SK-N-MC (cell line): ENCODE measurements at regions not wholly inside any gene's neighbourhood (a gene's known extent, or its start where the extent isn't known, plus 50 kb on each side); places are given as distances from the start of the nearest gene placed in this dataset.

Experiments
- DNase-seq: peaks from one replicate; pipeline ENCODE4 v3.0.0-alpha.2; 2011; ENCODE audit warnings: low read depth, low spot score
- H3K27ac ChIP-seq: fragments of 200-600 bp; sonication (generic); 2 replicates; pipeline ENCODE4 v1.5.1; 2016; ENCODE audit warnings: mixed run types
- H3K36me3 ChIP-seq: fragments of 200-600 bp; sonication (generic); 2 replicates; pipeline ENCODE4 v1.6.1; 2017; ENCODE audit warnings: antibody characterized with exemption, low read length, mixed read lengths; ENCODE audit not compliant: insufficient read depth
- H3K4me3 ChIP-seq: fragments of 200-600 bp; sonication (generic); 2 replicates; pipeline ENCODE4 v1.5.1; 2016
- H3K9ac ChIP-seq: fragments of 200-600 bp; sonication (generic); 2 replicates; pipeline ENCODE4 v1.8.0; 2017; ENCODE audit warnings: mixed run types, mixed read lengths; ENCODE audit not compliant: insufficient read length
- H3K9me3 ChIP-seq: fragments of 200-600 bp; sonication (generic); 2 replicates; pipeline ENCODE4 v1.6.1; 2017; ENCODE audit warnings: low read depth, mild to moderate bottlenecking, antibody characterized with exemption, low read length, moderate library complexity, mixed read lengths
- EZH2 ChIP-seq: fragments of 200-600 bp; sonication (generic); IDR thresholded peaks from one replicate; pipeline ENCODE4 v1.6.1; 2017; ENCODE audit warnings: antibody characterized with exemption
- FOXP2 ChIP-seq: optimal IDR thresholded peaks from 2 replicates; pipeline ENCODE3; 2011; ENCODE audit warnings: mild to moderate bottlenecking, moderate library complexity; ENCODE audit not compliant: insufficient read depth; ENCODE audit errors: extremely low read length, control extremely low read depth
- POLR2AphosphoS5 ChIP-seq: IDR thresholded peaks from 2 replicates; pipeline ENCODE4 v1.6.1; 2012; ENCODE audit warnings: mild to moderate bottlenecking, low read depth, low read length, borderline replicate concordance

GRCh38 chr5:92930057-92930456 is 651.0 kb downstream of the NR2F1-AS1 start:
- TF ChIP-seq FOXP2 (no peak), POLR2AphosphoS5 (no peak), EZH2 (no peak)

GRCh38 chr5:92927291-92927778 is 653.7 kb downstream of the NR2F1-AS1 start:
- Histone ChIP-seq H3K9ac (no peak overlapping the region), H3K9me3 (no peaks in the 10 kb centered on the region), H3K4me3 (no peak overlapping the region), H3K36me3 (no peaks in the 10 kb centered on the region), H3K27ac (no peak overlapping the region)
- no peak for DNase-seq
- TF ChIP-seq EZH2 (no peak), FOXP2 (no peak), POLR2AphosphoS5 (no peak)

More at GRCh38 chr5:92930057-92930456, 651.0 kb downstream of the NR2F1-AS1 start:
- no peaks in the 10 kb centered on the region for H3K36me3 ChIP-seq
- no peak overlapping the region for H3K9ac ChIP-seq
- H3K27ac ChIP-seq: no peak overlapping the region
- no peak for DNase-seq
- no peaks in the 10 kb centered on the region for H3K9me3 ChIP-seq
- no peak overlapping the region for H3K4me3 ChIP-seq

- H3K27ac ChIP-seq: no peak overlapping the region
- no peaks in the 10 kb centered on the region for H3K9me3 ChIP-seq
- TF ChIP-seq POLR2AphosphoS5: no peak
- TF ChIP-seq FOXP2: no peak
- no peak for TF ChIP-seq EZH2
- H3K4me3 ChIP-seq: no peak overlapping the region
- DNase-seq: no peak
- no peaks in the 10 kb centered on the region for H3K36me3 ChIP-seq
- no peak overlapping the region for H3K9ac ChIP-seq
Measured at GRCh38 chr5:92923885-92924284, 657.1 kb downstream of the NR2F1-AS1 start.

- Histone ChIP-seq H3K4me3 (no peak overlapping the region), H3K9me3 (no peaks in the 10 kb centered on the region), H3K36me3 (no peaks in the 10 kb centered on the region), H3K27ac (no peak overlapping the region), H3K9ac (no peak overlapping the region)
- DNase-seq: no peak
- TF ChIP-seq FOXP2 (no peak), EZH2 (no peak), POLR2AphosphoS5 (no peak)
Measured at GRCh38 chr5:92922231-92922967, 658.6 kb downstream of the NR2F1-AS1 start.

- DNase-seq: no peak
- Histone ChIP-seq H3K9ac (no peak overlapping the region), H3K9me3 (no peaks in the 10 kb centered on the region), H3K36me3 (no peaks in the 10 kb centered on the region), H3K4me3 (no peak overlapping the region), H3K27ac (no peak overlapping the region)
- TF ChIP-seq EZH2: no peak
- TF ChIP-seq FOXP2: no peak
- no peak for TF ChIP-seq POLR2AphosphoS5
Measured at GRCh38 chr5:92917044-92917443, 664.0 kb downstream of the NR2F1-AS1 start.

GRCh38 chr5:92916036-92916435 is 665.0 kb downstream of the NR2F1-AS1 start:
- no peak for DNase-seq
- no peak overlapping the region for H3K27ac ChIP-seq

GRCh38 chr5:92912283-92912682 is 668.7 kb downstream of the NR2F1-AS1 start:
- Histone ChIP-seq H3K9ac (no peak overlapping the region), H3K9me3 (no peaks in the 10 kb centered on the region), H3K4me3 (no peak overlapping the region), H3K27ac (no peak overlapping the region), H3K36me3 (no peaks in the 10 kb centered on the region)
- TF ChIP-seq FOXP2: no peak
- TF ChIP-seq POLR2AphosphoS5: no peak
- no peak for TF ChIP-seq EZH2
- DNase-seq: no peak

More at GRCh38 chr5:92916036-92916435, 665.0 kb downstream of the NR2F1-AS1 start:
- Histone ChIP-seq H3K36me3 (no peaks in the 10 kb centered on the region), H3K9me3 (no peaks in the 10 kb centered on the region), H3K4me3 (no peak overlapping the region), H3K9ac (no peak overlapping the region)
- no peak for TF ChIP-seq POLR2AphosphoS5
- TF ChIP-seq EZH2: no peak
- no peak for TF ChIP-seq FOXP2

GRCh38 chr5:92911851-92912250 is 669.2 kb downstream of the NR2F1-AS1 start:
- H3K9ac ChIP-seq: no peak overlapping the region
- H3K4me3 ChIP-seq: no peak overlapping the region
- H3K36me3 ChIP-seq: no peaks in the 10 kb centered on the region
- H3K9me3 ChIP-seq: no peaks in the 10 kb centered on the region
- H3K27ac ChIP-seq: no peak overlapping the region
- no peak for TF ChIP-seq EZH2
- no peak for TF ChIP-seq POLR2AphosphoS5
- TF ChIP-seq FOXP2: no peak
- no peak for DNase-seq

GRCh38 chr5:92911293-92911692 is 669.7 kb downstream of the NR2F1-AS1 start:
- no peak for DNase-seq
- H3K27ac ChIP-seq: no peak overlapping the region
- no peaks in the 10 kb centered on the region for H3K36me3 ChIP-seq
- no peak for TF ChIP-seq EZH2
- no peak for TF ChIP-seq FOXP2
- TF ChIP-seq POLR2AphosphoS5: no peak
- no peaks in the 10 kb centered on the region for H3K9me3 ChIP-seq
- H3K9ac ChIP-seq: no peak overlapping the region
- no peak overlapping the region for H3K4me3 ChIP-seq
